Keratinocyte (primary cell): ENCODE measurements at regions not wholly inside any gene's neighbourhood (a gene's known extent, or its start where the extent isn't known, plus 50 kb on each side); places are given as distances from the start of the nearest gene placed in this dataset.
A peak's percentile ranks its signal among the peaks of the same experiment; 100 is the strongest.

Experiments
- DNase-seq: peaks from one replicate; pipeline ENCODE4 v3.0.0-alpha.2; 2011; ENCODE audit warnings: low read depth, missing footprints, low spot score
- FAIRE-seq: peaks from 2 replicates; lab custom pipeline; 2011; peaks lifted over from hg19 to GRCh38; lab: Jason Lieb, UNC
- H2AFZ ChIP-seq: 2 replicates; pipeline ENCODE4 v1.6.0; 2012; ENCODE audit warnings: low read length, control low read depth, inconsistent platforms; ENCODE audit not compliant: control insufficient read depth
- H3K27ac ChIP-seq: 2 replicates; pipeline ENCODE4 v1.5.1; 2011; ENCODE audit warnings: low read length; ENCODE audit not compliant: control insufficient read depth, insufficient read depth
- H3K27me3 ChIP-seq: 3 replicates; pipeline ENCODE4 v1.6.0; 2011; ENCODE audit warnings: low read length; ENCODE audit not compliant: control insufficient read depth, insufficient read depth; ENCODE audit errors: extremely low read depth
- H3K36me3 ChIP-seq, 2 experiments: 2 replicates in 1 of 2; 3 replicates in 1 of 2; pipeline ENCODE4 v1.5.1; 2011; ENCODE audit warnings: low read length in 2 of 2, mild to moderate bottlenecking in 1 of 2; ENCODE audit not compliant: control insufficient read depth in 2 of 2, insufficient read depth in 2 of 2; ENCODE audit errors: extremely low read depth in 1 of 2
- H3K4me1 ChIP-seq: 3 replicates; pipeline ENCODE4 v1.5.1; 2011; ENCODE audit warnings: low read length; ENCODE audit not compliant: control insufficient read depth, insufficient read depth; ENCODE audit errors: extremely low read depth
- H3K4me2 ChIP-seq: 3 replicates; pipeline ENCODE4 v1.6.0; 2011; ENCODE audit warnings: low read depth, low read length; ENCODE audit not compliant: control insufficient read depth, insufficient read depth; ENCODE audit errors: extremely low read depth
- H3K4me3 ChIP-seq, 3 experiments: fragments of 200-600 bp in 1 of 3; sonication (generic) in 1 of 3; 2 replicates in 2 of 3; 3 replicates in 1 of 3; pipeline ENCODE4 v1.5.1; 2011 to 2016; ENCODE audit warnings: low read length in 3 of 3, mild to moderate bottlenecking in 3 of 3, control low read depth in 2 of 3, inconsistent platforms in 1 of 3, low read depth in 1 of 3, mixed read lengths in 1 of 3, mixed run types in 1 of 3, moderate library complexity in 1 of 3; ENCODE audit not compliant: control insufficient read depth in 2 of 3, insufficient read depth in 2 of 3; ENCODE audit errors: extremely low read depth in 1 of 3
- H3K79me2 ChIP-seq: 2 replicates; pipeline ENCODE4 v1.6.0; 2012; ENCODE audit warnings: low read length; ENCODE audit not compliant: control insufficient read depth, insufficient read depth
- H3K9ac ChIP-seq: 3 replicates; pipeline ENCODE4 v1.6.0; 2011; ENCODE audit warnings: low read length; ENCODE audit not compliant: control insufficient read depth, insufficient read depth; ENCODE audit errors: extremely low read depth
- H3K9me1 ChIP-seq: 3 replicates; pipeline ENCODE4 v1.6.0; 2011; ENCODE audit warnings: low read length; ENCODE audit not compliant: control insufficient read depth, insufficient read depth; ENCODE audit errors: extremely low read depth
- H3K9me3 ChIP-seq: 2 replicates; pipeline ENCODE4 v1.5.1; 2012; ENCODE audit warnings: low read depth, low read length; ENCODE audit not compliant: control insufficient read depth
- H4K20me1 ChIP-seq: 3 replicates; pipeline ENCODE4 v1.6.0; 2011; ENCODE audit warnings: low read length; ENCODE audit not compliant: control insufficient read depth, insufficient read depth; ENCODE audit errors: extremely low read depth
- EZH2 ChIP-seq: IDR thresholded peaks from one replicate; pipeline ENCODE4 v1.6.1; 2012; ENCODE audit warnings: inconsistent platforms, mild to moderate bottlenecking, low read length, moderate library complexity
- dilution Hi-C: fragments of 300-500 bp; cut with MboI; formaldehyde crosslinking; loops from one replicate; pipeline ENCODE4 v1.7.0; 2020; ENCODE audit warnings: low sequenced_read_pairs; ENCODE audit not compliant: extremely low pct_ligation_motif_present
- TF ChIP-seq, protein P1 (sequence below), 3 experiments: IDR thresholded peaks in 1 of 3; conservative IDR thresholded peaks in 1 of 3; optimal IDR thresholded peaks in 1 of 3; 2 replicates in 2 of 3; 3 replicates in 1 of 3; pipeline versions ENCODE3 to v1.5.1; 2011; ENCODE audit warnings: low read length in 3 of 3, mild to moderate bottlenecking in 3 of 3, moderate library complexity in 2 of 3, control low read depth in 1 of 3, inconsistent platforms in 1 of 3; ENCODE audit not compliant: insufficient read depth in 2 of 3; ENCODE audit errors: extremely low read depth in 1 of 3

DNA sequence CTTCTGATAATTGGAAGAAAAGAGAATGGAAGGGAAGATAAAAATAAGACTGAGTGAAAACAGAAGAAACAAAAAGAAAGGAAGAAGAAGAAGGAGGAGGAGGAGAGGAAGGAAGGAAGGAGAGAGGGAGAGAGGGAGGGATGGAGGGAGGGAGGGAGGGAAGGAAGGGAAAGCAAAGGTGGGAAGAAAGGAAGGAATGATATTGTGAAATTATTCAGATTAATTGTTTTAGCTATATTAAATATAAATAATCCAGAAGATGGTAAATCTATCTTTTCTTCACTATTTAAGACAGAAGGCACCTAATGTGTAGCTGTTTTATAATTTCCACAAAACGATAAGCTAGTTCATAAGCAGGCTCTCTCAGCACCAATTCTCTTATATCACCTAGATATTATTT, 191.3 kb upstream of the LRRC7 start:
- Histone ChIP-seq H3K4me2 (no peak overlapping the region), H3K9me1 (no peaks in the 10 kb centered on the region), H2AFZ (no peak overlapping the region), H3K9ac (no peak overlapping the region), H3K27me3 (no peaks in the 10 kb centered on the region), H3K4me1 (no peaks in the 10 kb centered on the region), H3K9me3 (no peaks in the 10 kb centered on the region), H4K20me1 (no peaks in the 10 kb centered on the region), H3K79me2 (no peaks in the 10 kb centered on the region), H3K36me3 (no peaks in the 10 kb centered on the region), H3K4me3 (no peak overlapping the region), H3K27ac (no peak overlapping the region)
- DNase-seq (no peak), FAIRE-seq (no peak)
- dilution Hi-C loops: no loop called here
- TF ChIP-seq, protein P1, sequence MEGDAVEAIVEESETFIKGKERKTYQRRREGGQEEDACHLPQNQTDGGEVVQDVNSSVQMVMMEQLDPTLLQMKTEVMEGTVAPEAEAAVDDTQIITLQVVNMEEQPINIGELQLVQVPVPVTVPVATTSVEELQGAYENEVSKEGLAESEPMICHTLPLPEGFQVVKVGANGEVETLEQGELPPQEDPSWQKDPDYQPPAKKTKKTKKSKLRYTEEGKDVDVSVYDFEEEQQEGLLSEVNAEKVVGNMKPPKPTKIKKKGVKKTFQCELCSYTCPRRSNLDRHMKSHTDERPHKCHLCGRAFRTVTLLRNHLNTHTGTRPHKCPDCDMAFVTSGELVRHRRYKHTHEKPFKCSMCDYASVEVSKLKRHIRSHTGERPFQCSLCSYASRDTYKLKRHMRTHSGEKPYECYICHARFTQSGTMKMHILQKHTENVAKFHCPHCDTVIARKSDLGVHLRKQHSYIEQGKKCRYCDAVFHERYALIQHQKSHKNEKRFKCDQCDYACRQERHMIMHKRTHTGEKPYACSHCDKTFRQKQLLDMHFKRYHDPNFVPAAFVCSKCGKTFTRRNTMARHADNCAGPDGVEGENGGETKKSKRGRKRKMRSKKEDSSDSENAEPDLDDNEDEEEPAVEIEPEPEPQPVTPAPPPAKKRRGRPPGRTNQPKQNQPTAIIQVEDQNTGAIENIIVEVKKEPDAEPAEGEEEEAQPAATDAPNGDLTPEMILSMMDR (optimal IDR thresholded peaks at IDR 0.05 in 1 of 3, IDR thresholded peaks at IDR 0.05 in 1 of 3, conservative IDR thresholded peaks at IDR 0.05 in 1 of 3; ENCODE audit: extremely low read depth in 1 of 3, insufficient read depth in 2 of 3, low read length in 3 of 3): no peak
- no peak for TF ChIP-seq EZH2

DNA sequence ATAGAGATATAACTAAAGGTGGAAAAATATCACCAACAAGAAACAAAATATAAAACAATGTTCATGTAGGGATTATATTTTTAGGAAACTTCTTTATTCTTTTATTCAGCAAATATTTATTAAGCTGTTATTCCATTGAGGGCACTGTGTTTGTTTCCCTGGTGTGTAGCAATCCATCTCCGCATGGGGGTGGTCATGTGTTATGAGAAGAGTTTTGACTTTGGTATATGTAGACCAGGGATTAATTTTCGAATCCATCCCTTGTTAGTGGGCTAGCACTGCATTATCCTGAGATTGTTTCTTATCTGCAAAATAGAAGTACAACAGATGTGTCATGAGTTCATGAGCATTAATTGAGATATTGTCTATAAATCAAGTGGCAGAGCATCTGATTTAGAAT, 190.2 kb upstream of the LRRC7 start:
- H3K9me3 ChIP-seq: no peaks in the 10 kb centered on the region
- no peak overlapping the region for H3K4me3 ChIP-seq
- H3K9ac ChIP-seq: no peak overlapping the region
- no peaks in the 10 kb centered on the region for H3K27me3 ChIP-seq
- H3K4me2 ChIP-seq: no peak overlapping the region
- no peak overlapping the region for H2AFZ ChIP-seq
- no peaks in the 10 kb centered on the region for H3K4me1 ChIP-seq
- no peak overlapping the region for H3K27ac ChIP-seq
- no peak for FAIRE-seq
- H3K9me1 ChIP-seq: no peaks in the 10 kb centered on the region
- TF ChIP-seq EZH2: no peak
- TF ChIP-seq, protein P1 (optimal IDR thresholded peaks at IDR 0.05 in 1 of 3, IDR thresholded peaks at IDR 0.05 in 1 of 3, conservative IDR thresholded peaks at IDR 0.05 in 1 of 3; ENCODE audit: extremely low read depth in 1 of 3, insufficient read depth in 2 of 3, low read length in 3 of 3): peak in 1 of 3 experiments; percentile 18
- H3K36me3 ChIP-seq: no peaks in the 10 kb centered on the region
- H4K20me1 ChIP-seq: no peaks in the 10 kb centered on the region
- no peaks in the 10 kb centered on the region for H3K79me2 ChIP-seq
- no peak for DNase-seq
- dilution Hi-C loops: no loop called here
